Stimulated activated CD8-positive, alpha-beta memory T cell treated with anti-CD3 and anti-CD28 coated beads, Interleukin-15, amount 100 ng/mL, for 24 hours (primary cell): ENCODE measurements at regions not wholly inside any gene's neighbourhood (a gene's known extent, or its start where the extent isn't known, plus 50 kb on each side); places are given as distances from the start of the nearest gene placed in this dataset.
"Not testable (repeated sequence)": the region's sequence is repeated elsewhere in the genome, so short reads cannot be mapped to it uniquely, and the experiment has no call there.

Experiments used
- DNase-seq: peaks from one replicate; pipeline ENCODE4 v3.0.0-alpha.2; 2020; ENCODE audit warnings: low read depth

GRCh38 chr1:166490437-166490991 is 323.7 kb upstream of the FAM78B start:
- DNase-seq: no peak

GRCh38 chr1:166493765-166494164 is 327.0 kb upstream of the FAM78B start:
- not testable (repeated sequence) for DNase-seq

- no peak for DNase-seq
Measured at GRCh38 chr1:166507347-166507746, 331.9 kb upstream of the POGK start.

GRCh38 chr1:166511761-166512160 is 327.5 kb upstream of the POGK start:
- DNase-seq: no peak

GRCh38 chr1:166514067-166514466 is 325.2 kb upstream of the POGK start:
- no peak for DNase-seq

DNA sequence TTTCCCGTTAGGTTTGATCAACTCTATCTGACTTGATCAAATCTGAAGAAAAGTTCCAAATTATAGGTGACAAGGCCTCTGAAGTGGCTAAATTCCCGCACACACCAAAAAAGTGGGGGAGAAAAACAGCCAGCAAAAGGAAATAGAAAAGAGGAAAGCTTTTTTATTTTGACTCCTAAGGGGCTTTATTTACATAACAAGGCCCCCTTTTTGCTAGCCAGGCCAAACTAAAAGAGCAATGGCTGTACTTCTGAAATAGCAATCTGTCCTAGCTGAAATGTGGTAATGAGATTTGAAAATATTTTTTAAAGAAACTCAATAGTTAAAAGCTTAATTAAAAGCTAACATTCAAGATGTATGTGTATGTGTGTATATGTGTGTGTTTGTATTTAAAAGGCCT is 311.5 kb upstream of the POGK start:
- no peak for DNase-seq

DNA sequence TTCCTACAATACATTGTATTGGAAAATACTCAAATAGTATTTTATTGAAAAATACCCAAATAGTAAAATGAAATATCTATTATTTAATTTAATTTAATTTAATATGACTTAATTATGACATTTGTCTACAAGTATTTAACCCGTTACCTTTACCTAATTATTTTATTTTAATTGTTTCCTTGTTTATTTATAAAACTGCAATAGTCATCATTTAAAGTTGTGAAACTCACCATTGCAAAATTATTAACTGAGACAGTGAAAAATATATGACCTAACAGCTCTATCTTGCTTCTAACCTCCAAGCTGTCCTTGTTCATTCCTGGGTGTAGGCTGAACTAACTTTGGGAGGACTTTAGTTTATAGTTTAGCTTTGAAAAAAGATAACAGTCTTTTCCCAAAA is 300.6 kb upstream of the POGK start:
- no peak for DNase-seq

GRCh38 chr1:166544036-166544435 is 295.2 kb upstream of the POGK start:
- no peak for DNase-seq

GRCh38 chr1:166544561-166544960 is 294.7 kb upstream of the POGK start:
- DNase-seq: no peak

DNA sequence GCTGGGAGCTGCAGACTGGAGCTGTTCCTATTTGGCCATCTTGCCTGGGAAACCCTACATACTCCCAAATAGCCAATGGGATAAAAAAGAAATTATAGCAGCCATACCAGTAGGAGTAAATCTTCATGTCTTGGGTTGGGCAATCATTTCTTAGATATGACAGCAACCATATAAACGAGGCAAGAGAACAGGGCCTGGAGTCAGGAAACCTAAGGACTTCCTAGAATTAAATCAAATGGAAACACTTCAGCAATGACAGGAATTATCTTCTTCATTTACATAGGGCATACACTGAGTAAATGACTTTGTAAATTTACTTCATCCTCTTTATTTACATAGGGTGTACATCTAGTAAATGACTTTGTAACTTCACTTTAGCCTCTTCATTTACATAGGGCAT is 286.6 kb upstream of the POGK start:
- DNase-seq: no peak

DNA sequence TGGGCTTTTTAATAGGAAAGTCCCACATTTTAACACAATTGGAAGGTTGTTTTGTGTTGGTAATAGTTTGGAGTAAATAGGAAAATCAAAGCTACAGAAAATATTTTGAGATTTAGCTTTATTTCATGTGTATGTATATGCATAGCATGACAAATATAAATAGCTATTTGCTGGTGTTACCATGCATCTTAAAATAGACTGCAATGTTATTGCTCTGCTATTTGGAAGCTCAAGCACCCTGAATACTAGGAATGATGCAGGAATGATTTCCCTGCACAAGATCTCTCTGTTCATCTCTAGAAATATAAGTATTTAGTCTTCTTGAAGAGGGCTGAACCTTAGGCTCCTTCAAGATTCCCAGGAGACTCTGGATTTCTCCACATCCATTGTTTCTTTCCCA is 268.3 kb upstream of the POGK start:
- no peak for DNase-seq

- no peak for DNase-seq
Measured at GRCh38 chr1:166573199-166573598, 266.1 kb upstream of the POGK start.

DNA sequence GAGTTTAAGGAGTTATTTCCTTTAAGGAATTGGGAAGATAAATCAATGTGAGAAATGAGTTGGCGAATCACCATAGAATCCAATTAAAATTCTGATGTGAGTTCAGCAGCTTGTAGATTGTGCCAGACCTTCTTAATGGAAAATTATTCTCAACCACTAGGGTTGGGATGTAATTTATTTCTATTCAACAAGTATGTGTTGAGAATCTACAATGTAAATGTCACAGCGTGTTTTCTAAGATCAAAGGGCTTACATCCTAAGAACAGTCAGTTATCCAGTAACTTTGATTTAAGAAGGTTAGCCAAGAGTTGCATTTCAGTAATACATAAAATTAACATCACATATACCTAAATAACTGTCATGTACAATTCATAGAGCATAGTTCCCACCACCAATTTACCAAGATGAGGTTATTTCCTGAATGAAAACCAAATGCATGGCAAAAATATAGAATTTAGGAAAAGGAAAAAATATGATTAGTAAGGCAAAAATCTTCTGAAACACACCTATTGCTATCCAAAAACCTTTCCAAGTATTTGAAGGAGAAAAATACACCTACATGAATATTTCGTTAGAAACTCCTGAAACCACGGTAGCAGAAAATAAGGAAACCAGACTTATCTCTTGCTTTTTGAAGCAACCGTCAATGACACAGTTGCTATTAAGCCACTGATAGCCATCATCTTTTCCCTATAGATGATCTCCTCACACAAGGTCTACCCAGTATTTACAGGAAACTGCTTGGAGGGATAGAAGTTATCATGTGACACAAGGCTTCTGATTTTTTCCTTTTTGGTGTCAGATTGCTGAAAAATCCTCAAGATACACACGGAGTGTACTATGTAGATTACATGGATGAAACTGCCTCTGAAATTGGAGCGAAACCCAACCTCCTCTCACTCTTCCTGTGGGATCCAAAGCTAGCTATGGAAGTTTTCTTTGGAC is 259.4 kb upstream of the POGK start:
- no peak for DNase-seq

GRCh38 chr1:166588741-166589140 is 250.5 kb upstream of the POGK start:
- no peak for DNase-seq

GRCh38 chr1:166590161-166590560 is 249.1 kb upstream of the POGK start:
- no peak for DNase-seq

GRCh38 chr1:166594646-166595045 is 244.6 kb upstream of the POGK start:
- no peak for DNase-seq

- no peak for DNase-seq
Measured at GRCh38 chr1:166597516-166597915, 241.8 kb upstream of the POGK start.

DNA sequence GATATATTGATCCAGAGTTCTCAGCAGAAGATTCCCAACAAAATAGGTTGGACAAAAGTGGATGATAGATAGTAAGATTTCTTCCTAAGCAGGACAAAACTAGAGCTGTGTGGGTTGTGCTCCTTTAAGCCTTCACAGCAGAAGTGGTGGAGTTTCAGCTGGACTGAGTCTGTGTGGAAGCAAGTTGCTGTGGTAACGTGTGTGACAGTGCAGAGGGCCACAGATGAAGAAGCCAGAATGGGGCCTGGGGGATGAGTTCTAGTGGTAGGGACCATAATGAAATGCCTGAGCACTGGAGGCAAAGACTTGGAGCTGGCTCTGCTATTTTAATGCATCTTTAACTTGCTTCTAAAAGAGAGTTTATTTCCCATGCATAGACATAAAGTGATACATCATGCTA is 238.7 kb upstream of the POGK start:
- no peak for DNase-seq

DNA sequence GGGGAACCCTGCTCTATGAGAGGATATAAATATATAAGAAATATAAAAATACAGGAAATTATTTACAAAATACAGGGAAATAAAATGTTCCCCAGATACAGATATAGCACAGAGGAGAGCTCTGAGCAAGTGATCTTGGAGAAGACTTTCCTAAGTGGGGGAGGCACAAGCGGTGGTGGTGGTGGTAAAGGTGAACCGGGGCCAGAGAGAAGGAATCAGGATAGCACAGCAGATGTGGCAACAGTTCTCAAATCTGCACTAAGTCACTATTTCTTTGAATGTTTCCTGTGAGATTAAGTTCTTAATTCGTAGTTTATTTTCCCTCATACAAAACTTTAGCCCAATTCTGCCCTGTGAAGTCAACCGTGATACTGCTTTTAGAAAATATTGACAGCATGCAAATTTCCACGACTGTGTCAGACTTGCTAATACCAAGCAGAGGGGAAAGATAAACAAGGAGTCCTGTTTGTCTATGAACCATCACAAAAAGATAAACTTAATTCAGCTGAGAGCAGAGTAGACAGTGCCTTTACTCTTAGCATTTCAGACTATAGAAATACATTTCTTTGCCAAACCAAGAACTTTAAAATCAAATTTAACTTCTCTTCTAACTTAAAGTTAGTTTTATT is 237.5 kb upstream of the POGK start:
- no peak for DNase-seq

GRCh38 chr1:166602801-166603200 is 236.5 kb upstream of the POGK start:
- DNase-seq: not testable (repeated sequence)

DNA sequence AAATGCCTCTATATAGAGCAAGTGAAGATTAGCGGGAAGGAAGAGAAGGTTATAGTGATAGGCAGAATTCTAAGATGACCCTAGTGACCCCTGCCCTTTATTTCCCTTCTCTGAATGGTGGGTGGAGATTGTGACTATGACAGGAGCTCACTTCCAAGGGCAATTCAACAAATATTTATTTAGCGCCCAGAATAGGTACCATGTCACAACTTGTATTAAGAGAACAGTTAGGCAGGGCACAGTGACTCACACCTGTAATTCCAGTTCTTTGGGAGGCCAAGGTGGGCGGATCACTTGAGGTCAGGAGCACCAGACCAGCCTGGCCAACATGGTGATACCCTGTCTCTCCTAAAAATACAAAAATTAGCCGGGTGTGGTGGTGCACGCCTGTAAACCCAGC is 236.0 kb upstream of the POGK start:
- no peak for DNase-seq

DNA sequence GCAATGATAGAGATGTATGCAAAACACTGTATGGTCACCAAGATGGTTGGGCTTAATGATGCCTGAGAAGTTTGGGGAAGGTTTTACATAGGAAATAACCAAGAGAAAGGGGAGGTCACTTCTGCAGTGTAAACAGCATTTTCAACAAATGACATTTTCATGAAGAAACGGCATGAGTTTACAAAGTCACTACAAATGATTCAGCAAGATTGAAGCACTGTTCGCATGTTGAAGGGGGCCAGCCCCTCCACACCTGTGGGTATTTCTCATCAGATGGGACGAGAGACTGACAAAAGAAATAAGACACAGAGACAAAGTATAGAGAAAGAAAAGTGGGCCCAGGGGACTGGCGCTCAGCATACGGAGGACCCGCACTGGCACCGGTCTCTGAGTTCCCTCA is 234.1 kb upstream of the POGK start:
- DNase-seq: no peak

GRCh38 chr1:166612886-166613285 is 226.4 kb upstream of the POGK start:
- DNase-seq: no peak
